ENCODE measurements at regions not wholly inside any gene's neighbourhood (a gene's known extent, or its start where the extent isn't known, plus 50 kb on each side); places are given as distances from the start of the nearest gene placed in this dataset.

DNA sequence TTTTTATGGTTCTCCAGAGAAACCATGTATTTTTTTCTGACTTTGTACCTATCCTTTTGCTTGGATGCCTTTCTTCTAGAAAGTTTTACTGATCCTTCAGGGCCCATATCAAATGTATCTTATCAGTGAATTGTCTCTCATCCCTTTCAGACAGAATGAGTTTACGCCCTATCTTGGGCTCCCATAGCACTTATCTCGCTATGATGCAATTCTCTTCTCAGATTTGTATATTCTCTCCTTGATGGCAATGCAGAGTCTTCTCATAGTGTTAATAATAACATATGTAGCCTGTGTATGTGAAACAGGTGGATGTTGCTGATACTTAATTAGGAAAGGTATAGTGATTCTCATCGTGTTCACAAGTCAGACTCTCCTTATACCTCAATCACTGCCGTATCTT is 336.2 kb downstream of the UTRN start:
- Histone ChIP-seq H3K36me3 (no peaks in the 10 kb centered on the region), H3K27me3 (no peaks in the 10 kb centered on the region), H3K4me1 (peaks cover 0 to 5% (median 0%) of the 10 kb centered on the region in 4 donors), H3K27ac (no peak overlapping the region), H3K9me3 (no peaks in the 10 kb centered on the region), H3K4me3 (no peak overlapping the region)
- TF ChIP-seq, protein P1, sequence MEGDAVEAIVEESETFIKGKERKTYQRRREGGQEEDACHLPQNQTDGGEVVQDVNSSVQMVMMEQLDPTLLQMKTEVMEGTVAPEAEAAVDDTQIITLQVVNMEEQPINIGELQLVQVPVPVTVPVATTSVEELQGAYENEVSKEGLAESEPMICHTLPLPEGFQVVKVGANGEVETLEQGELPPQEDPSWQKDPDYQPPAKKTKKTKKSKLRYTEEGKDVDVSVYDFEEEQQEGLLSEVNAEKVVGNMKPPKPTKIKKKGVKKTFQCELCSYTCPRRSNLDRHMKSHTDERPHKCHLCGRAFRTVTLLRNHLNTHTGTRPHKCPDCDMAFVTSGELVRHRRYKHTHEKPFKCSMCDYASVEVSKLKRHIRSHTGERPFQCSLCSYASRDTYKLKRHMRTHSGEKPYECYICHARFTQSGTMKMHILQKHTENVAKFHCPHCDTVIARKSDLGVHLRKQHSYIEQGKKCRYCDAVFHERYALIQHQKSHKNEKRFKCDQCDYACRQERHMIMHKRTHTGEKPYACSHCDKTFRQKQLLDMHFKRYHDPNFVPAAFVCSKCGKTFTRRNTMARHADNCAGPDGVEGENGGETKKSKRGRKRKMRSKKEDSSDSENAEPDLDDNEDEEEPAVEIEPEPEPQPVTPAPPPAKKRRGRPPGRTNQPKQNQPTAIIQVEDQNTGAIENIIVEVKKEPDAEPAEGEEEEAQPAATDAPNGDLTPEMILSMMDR (IDR thresholded peaks at IDR 0.05) = no peak
- TF ChIP-seq EP300 (IDR thresholded peaks at IDR 0.05) (no peak), POLR2A (IDR thresholded peaks at IDR 0.05) (no peak), POLR2AphosphoS5 (IDR thresholded peaks at IDR 0.05) (no peak)
- 94 to 98% methylated on average over 4 of the region's 4 CpGs for WGBS, 2 donors
- DNase-seq (no peak), ATAC-seq (ENCODE audit: low FRiP score in 2 of 2) (no peak)

DNA sequence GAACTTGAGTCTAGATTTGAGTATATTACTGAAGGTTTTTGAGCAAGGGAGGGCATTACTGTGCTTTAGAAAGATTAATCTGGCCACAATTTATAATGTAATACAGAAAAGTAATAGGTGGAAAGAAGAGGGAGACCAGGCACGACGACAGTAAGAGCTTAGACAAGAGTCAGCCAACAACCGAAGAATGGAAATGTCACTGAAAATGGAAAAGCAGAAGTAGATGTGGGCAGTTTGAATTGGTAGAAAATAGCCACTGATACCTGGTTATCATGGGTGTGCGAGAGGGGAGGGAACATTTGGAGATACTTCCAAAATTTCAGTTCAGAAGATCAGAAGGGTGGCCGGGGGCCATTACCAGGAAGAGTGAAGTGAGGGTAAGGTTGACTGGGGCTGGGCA is 339.1 kb downstream of the UTRN start:
- no peak for TF ChIP-seq POLR2AphosphoS5 (IDR thresholded peaks at IDR 0.05)
- TF ChIP-seq, protein P1 (IDR thresholded peaks at IDR 0.05) = no peak
- TF ChIP-seq EP300 (IDR thresholded peaks at IDR 0.05) = no peak
- TF ChIP-seq POLR2A (IDR thresholded peaks at IDR 0.05) = no peak
- no peaks in the 10 kb centered on the region for H3K36me3 ChIP-seq
- H3K4me3 ChIP-seq = no peak overlapping the region
- H3K4me1 ChIP-seq = peaks cover 0 to 5% (median 0%) of the 10 kb centered on the region in 4 donors
- H3K9me3 ChIP-seq = no peaks in the 10 kb centered on the region
- H3K27ac ChIP-seq = no peak overlapping the region
- ATAC-seq (ENCODE audit: low FRiP score in 2 of 2) = no peak
- no peaks in the 10 kb centered on the region for H3K27me3 ChIP-seq
- no peak for DNase-seq
- WGBS, 2 donors = 77 to 85% methylated on average over 5 of the region's 5 CpGs

DNA sequence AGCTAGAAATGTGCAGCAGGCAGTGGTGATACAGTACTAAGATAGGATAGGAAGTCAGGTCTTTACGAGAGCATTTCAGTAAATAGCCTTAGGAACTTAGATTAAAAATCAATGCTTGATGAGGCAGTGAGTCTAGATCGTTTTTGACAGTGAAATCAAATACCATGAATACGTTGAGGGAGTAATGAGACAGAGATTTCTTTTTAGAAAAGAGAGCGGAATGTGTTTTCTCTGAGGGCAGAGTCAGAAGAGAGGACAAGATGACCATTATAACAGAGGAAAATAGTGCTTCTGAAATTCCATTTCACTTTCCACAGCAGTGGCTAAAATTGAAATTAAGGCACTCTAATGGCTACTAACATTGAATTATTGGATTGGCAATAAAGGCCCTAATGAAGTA is 339.6 kb downstream of the UTRN start:
- Histone ChIP-seq H3K36me3 (no peaks in the 10 kb centered on the region), H3K9me3 (no peaks in the 10 kb centered on the region), H3K4me1 (peaks cover 0 to 5% (median 0%) of the 10 kb centered on the region in 4 donors), H3K27me3 (no peaks in the 10 kb centered on the region), H3K27ac (no peak overlapping the region), H3K4me3 (no peak overlapping the region)
- TF ChIP-seq EP300 (IDR thresholded peaks at IDR 0.05) (no peak), POLR2A (IDR thresholded peaks at IDR 0.05) (no peak)
- TF ChIP-seq, protein P1 (IDR thresholded peaks at IDR 0.05) = no peak
- DNase-seq (no peak), ATAC-seq (ENCODE audit: low FRiP score in 2 of 2) (no peak)
- WGBS, 2 donors = 90 to 95% methylated on average over 4 of the region's 4 CpGs

DNA sequence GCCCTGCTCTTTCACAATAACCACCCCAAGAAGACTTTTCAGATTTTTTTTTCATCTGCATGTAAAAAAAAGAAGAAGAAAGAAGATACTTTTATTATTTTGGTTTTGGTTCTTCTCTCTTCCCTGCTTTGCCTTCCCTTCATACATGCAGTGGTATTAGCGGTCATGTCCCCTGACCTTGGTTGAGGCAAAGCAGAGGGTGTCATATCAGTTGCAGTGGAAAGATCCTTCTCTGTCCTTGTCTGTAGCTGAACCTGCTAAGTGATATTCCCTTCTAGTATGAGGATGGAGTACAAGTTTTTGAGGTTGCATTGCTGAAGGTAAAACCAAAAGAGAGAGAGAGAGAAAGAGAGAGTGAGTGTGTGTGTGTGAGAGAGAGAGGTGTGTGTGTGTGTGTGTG is 345.7 kb downstream of the UTRN start:
- DNase-seq (no peak), ATAC-seq (ENCODE audit: low FRiP score in 2 of 2) (no peak)
- no peak for TF ChIP-seq EP300 (IDR thresholded peaks at IDR 0.05)
- TF ChIP-seq, protein P1 (IDR thresholded peaks at IDR 0.05) = no peak
- no peak for TF ChIP-seq POLR2A (IDR thresholded peaks at IDR 0.05)
- TF ChIP-seq POLR2AphosphoS5 (IDR thresholded peaks at IDR 0.05) = no peak
- WGBS, 2 donors = 97 to 100% methylated on average over 1 of the region's 1 CpG
- no peak overlapping the region for H3K27ac ChIP-seq
- H3K4me3 ChIP-seq = no peak overlapping the region
- no peaks in the 10 kb centered on the region for H3K9me3 ChIP-seq
- no peaks in the 10 kb centered on the region for H3K27me3 ChIP-seq
- H3K4me1 ChIP-seq = no peaks in the 10 kb centered on the region
- H3K36me3 ChIP-seq = no peaks in the 10 kb centered on the region

DNA sequence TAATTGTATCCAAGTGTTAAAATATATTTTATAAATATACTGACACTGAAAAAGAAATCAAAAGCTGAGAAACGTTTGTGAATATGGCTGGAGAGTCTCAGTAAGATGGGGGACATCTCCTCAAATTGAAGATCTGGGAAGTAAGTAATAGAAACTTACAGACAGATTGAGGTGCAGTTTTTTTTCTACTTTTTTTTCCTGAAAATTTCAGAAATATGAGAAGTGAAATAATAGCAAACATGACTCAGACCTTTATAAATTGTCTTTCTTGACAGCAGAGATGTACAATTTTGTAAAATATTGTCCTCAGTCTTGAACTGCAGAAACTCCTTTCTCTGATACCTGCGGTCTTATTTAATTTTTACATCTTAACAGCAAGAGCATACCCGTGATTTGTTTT is 347.1 kb downstream of the UTRN start:
- WGBS, 2 donors = 72 to 80% methylated on average over 3 of the region's 3 CpGs
- H3K27me3 ChIP-seq = no peaks in the 10 kb centered on the region
- no peak overlapping the region for H3K4me3 ChIP-seq
- H3K9me3 ChIP-seq = no peaks in the 10 kb centered on the region
- ATAC-seq (ENCODE audit: low FRiP score in 2 of 2) (no peak), DNase-seq (no peak)
- H3K4me1 ChIP-seq = peaks cover 0 to 5% (median 0%) of the 10 kb centered on the region in 4 donors
- H3K27ac ChIP-seq = no peak overlapping the region
- no peaks in the 10 kb centered on the region for H3K36me3 ChIP-seq
- TF ChIP-seq, protein P1 (IDR thresholded peaks at IDR 0.05) = no peak
- TF ChIP-seq POLR2AphosphoS5 (IDR thresholded peaks at IDR 0.05) = no peak
- no peak for TF ChIP-seq EP300 (IDR thresholded peaks at IDR 0.05)
- no peak for TF ChIP-seq POLR2A (IDR thresholded peaks at IDR 0.05)

All from upper lobe of left lung (tissue), 6 donors.